Osteoblast (primary cell): ENCODE measurements at regions not wholly inside any gene's neighbourhood (a gene's known extent, or its start where the extent isn't known, plus 50 kb on each side); places are given as distances from the start of the nearest gene placed in this dataset.

ENCODE experiments used
- DNase-seq: peaks from one replicate; pipeline ENCODE4 v3.0.0; 2011; ENCODE audit warnings: low spot score, mixed read lengths; ENCODE audit not compliant: insufficient read length; ENCODE audit errors: missing footprints
- H2AFZ ChIP-seq: 2 replicates; pipeline ENCODE4 v1.6.0; 2011; ENCODE audit warnings: mild to moderate bottlenecking, low read length
- H3K27ac ChIP-seq: 2 replicates; pipeline ENCODE4 v1.5.1; 2011; ENCODE audit warnings: mild to moderate bottlenecking, low read depth, low read length, moderate library complexity
- H3K27me3 ChIP-seq: 2 replicates; pipeline ENCODE4 v1.6.0; 2012; ENCODE audit warnings: mild to moderate bottlenecking, control low read depth, inconsistent platforms, low read length, moderate library complexity; ENCODE audit not compliant: insufficient read depth
- H3K36me3 ChIP-seq: 2 replicates; pipeline ENCODE4 v1.5.1; 2011; ENCODE audit warnings: mild to moderate bottlenecking, low read length, control low read depth, moderate library complexity; ENCODE audit not compliant: insufficient read depth
- H3K4me1 ChIP-seq: 2 replicates; pipeline ENCODE4 v1.5.1; 2011; ENCODE audit warnings: mild to moderate bottlenecking, low read length, control low read depth, moderate library complexity; ENCODE audit not compliant: insufficient read depth
- H3K4me2 ChIP-seq: 2 replicates; pipeline ENCODE4 v1.6.0; 2011; ENCODE audit warnings: mild to moderate bottlenecking, low read length; ENCODE audit not compliant: insufficient read depth
- H3K4me3 ChIP-seq: fragments of 200-600 bp; sonication (generic); 3 replicates; pipeline ENCODE4 v1.5.1; 2012; ENCODE audit warnings: mild to moderate bottlenecking, low read length, inconsistent platforms; ENCODE audit not compliant: insufficient read depth
- H3K79me2 ChIP-seq: 2 replicates; pipeline ENCODE4 v1.6.0; 2012; ENCODE audit warnings: mild to moderate bottlenecking, low read length, control low read depth, inconsistent platforms; ENCODE audit not compliant: insufficient read depth
- H3K9me3 ChIP-seq: 2 replicates; pipeline ENCODE4 v1.5.1; 2011; ENCODE audit warnings: low read depth, low read length, control low read depth
- H4K20me1 ChIP-seq: 2 replicates; pipeline ENCODE4 v1.6.0; 2012; ENCODE audit warnings: mild to moderate bottlenecking, low read length, control low read depth; ENCODE audit not compliant: insufficient read depth
- CTCF ChIP-seq: IDR thresholded peaks from 2 replicates; pipeline ENCODE4 v1.5.1; 2011; ENCODE audit warnings: mild to moderate bottlenecking, low read depth, low read length, moderate library complexity; ENCODE audit errors: extremely low read depth

- peak; percentile 18 for TF ChIP-seq CTCF
- Histone ChIP-seq H3K36me3 (no peaks in the 10 kb centered on the region), H3K27ac (no peak overlapping the region), H3K4me2 (no peak overlapping the region), H3K4me3 (no peak overlapping the region), H3K4me1 (peaks cover 24% of the 10 kb centered on the region), H3K79me2 (no peaks in the 10 kb centered on the region), H4K20me1 (no peaks in the 10 kb centered on the region), H3K9me3 (no peaks in the 10 kb centered on the region), H2AFZ (no peak overlapping the region), H3K27me3 (no peaks in the 10 kb centered on the region)
- no peak for DNase-seq
These were observed 259.2 kb upstream of the SLC14A2 start for GRCh38 chr18:45355944-45356520.

DNA sequence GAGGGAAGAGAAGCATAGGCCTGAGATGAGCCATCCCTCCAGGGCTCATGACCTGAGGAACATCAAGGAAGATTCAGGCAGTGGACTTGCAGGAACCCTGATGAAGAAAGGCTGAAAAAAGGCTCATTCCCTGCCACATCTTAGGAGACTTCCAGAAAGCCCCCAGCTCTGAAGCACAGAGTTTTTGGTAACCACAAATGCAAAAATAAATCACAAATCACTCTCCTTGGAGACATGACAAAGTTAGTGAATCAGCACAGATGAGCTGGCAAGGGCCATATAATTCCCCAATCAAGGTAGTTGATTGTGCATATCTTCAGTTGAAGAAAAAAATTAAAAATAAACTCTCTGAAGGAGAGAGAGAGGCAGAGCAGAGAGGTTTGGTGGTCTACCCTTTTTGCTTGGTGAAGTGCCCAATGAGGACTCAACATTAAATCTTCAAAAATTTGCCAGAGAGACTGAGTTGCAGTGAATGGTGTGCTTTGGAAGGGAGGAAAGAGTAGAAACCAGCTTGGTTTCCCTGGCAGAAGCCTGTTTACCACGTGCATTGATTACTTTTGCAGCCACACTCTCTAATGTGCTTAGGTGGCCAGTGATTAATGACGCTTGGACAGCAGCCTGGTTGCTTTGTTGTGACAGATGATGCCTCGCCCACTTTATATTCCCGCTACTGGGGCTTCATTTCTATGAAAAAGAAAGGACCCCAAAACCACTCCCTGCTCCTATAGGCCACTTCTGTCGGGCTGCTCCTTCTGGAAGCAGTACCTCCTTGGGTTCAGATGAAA, 257.4 kb upstream of the SLC14A2 start:
- TF ChIP-seq CTCF = no peak
- DNase-seq = peak; percentile 14
- no peaks in the 10 kb centered on the region for H3K36me3 ChIP-seq

DNA sequence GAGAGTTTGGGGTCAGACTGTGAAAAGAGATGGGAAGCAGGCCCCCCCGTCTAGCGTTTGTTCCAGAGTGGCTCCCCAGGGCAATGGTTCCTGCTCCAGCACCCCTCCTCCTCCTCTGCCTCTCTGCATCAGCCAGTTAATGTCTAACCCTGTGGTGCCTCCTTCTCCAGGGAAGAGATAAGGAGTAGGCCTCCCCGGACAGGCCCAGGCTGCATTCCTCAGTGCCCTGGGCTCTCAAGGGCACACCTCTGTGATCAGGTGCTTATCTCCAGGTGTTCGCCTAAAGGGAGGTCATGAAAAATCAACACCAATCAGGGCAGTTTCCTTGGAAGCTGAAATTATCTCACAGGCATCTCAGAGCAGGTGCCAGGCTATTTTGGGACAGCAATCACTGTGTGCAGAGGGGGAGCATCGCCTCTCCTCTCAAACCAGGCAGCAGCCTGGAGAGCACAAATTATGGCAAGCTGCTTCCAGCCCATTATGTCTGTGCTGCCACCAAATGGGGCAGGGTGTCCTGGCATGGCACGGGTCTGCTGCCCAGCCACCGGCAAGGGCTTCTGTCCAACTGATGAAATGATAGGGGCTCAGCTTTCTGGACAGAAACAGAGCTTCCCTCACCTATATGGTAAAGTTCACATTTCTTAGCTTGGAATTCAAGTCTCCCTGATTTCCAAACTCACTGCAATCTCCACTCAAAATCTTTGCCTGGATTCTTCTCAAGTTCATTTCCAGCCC, 255.8 kb upstream of the SLC14A2 start:
- no peak overlapping the region for H3K27ac ChIP-seq
- no peaks in the 10 kb centered on the region for H3K79me2 ChIP-seq
- no peak for DNase-seq
- peaks cover 36% of the 10 kb centered on the region for H3K4me1 ChIP-seq
- H3K9me3 ChIP-seq = no peaks in the 10 kb centered on the region
- H2AFZ ChIP-seq = no peak overlapping the region
- no peak for TF ChIP-seq CTCF
- no peaks in the 10 kb centered on the region for H4K20me1 ChIP-seq
- no peaks in the 10 kb centered on the region for H3K36me3 ChIP-seq
- no peak overlapping the region for H3K4me2 ChIP-seq
- H3K27me3 ChIP-seq = no peaks in the 10 kb centered on the region
- no peak overlapping the region for H3K4me3 ChIP-seq

More for the DNA sequence above, 257.4 kb upstream of the SLC14A2 start:
- Histone ChIP-seq H4K20me1 (no peaks in the 10 kb centered on the region), H3K4me3 (no peak overlapping the region), H3K4me1 (peaks cover 36% of the 10 kb centered on the region), H3K4me2 (peak overlapping the region; percentile 4), H3K27me3 (no peaks in the 10 kb centered on the region), H3K9me3 (no peaks in the 10 kb centered on the region), H3K79me2 (no peaks in the 10 kb centered on the region), H3K27ac (peak overlapping the region; percentile 11), H2AFZ (no peak overlapping the region)
